Right ventricle myocardium superior (tissue), 1 donor: ENCODE measurements at regions not wholly inside any gene's neighbourhood (a gene's known extent, or its start where the extent isn't known, plus 50 kb on each side); places are given as distances from the start of the nearest gene placed in this dataset.
A peak's percentile ranks its signal among the peaks of the same experiment; 100 is the strongest.
"Not testable (repeated sequence)": the region's sequence is repeated elsewhere in the genome, so short reads cannot be mapped to it uniquely, and the experiment has no call there.

Source experiments
- ATAC-seq: fragments of 200-7000 bp; cut with Tn5 transposase; one replicate; pipeline ENCODE4 v1.9.1; 2020; ENCODE audit warnings: mild to moderate bottlenecking; ENCODE audit not compliant: poor library complexity
- DNase-seq: peaks from one replicate; pipeline ENCODE4 v3.0.0-alpha.2; 2020
- intact Hi-C: fragments of 100-400 bp; cut with DNase I; formaldehyde crosslinking; loops from one replicate; pipeline ENCODE4 v1.11.2; 2022
- donor health status: DM: no; HTN: yes; CAD: no; lungs with severe emphysema.

DNA sequence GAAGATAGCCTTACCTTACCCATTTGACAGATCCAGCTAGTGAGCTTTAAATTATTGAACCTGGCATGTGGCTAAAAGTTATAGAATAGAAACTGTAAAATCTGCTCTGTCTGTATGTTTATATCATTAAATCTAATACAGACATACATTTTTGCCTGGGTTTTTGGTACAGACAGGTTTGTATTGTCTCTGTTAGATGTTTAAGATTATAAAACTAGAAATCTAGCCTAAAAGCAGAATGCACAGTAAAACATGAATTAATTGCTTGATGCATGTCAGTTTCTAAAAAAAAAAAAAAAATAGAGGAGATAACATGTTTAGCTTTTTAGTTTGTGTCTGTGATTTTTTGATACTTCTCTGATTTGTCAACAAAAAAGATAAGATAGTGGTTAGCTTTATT, 477.6 kb upstream of the LRRC7 start:
- no peak for ATAC-seq
- DNase-seq = no peak
- intact Hi-C loops = no loop called here

DNA sequence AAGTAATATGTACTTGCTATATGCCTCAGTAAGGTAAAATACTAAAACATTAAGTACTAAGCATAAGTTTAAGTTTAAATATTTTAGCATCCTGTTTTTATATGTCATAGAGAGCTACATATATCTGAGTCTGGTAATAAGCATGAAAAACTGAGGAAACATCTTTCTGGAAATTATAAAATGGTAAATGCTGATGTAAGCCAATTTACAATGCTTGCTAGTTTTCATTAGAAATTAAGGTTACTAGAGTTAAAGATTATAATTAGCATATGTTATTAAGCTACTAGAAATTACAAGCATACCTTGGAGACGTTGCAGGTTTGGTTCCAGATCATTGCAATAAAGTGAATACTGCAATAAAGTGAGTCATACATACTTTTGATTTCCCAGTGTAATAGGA, 477.0 kb upstream of the LRRC7 start:
- ATAC-seq = no peak
- no peak for DNase-seq
- intact Hi-C loops = no loop called here

DNA sequence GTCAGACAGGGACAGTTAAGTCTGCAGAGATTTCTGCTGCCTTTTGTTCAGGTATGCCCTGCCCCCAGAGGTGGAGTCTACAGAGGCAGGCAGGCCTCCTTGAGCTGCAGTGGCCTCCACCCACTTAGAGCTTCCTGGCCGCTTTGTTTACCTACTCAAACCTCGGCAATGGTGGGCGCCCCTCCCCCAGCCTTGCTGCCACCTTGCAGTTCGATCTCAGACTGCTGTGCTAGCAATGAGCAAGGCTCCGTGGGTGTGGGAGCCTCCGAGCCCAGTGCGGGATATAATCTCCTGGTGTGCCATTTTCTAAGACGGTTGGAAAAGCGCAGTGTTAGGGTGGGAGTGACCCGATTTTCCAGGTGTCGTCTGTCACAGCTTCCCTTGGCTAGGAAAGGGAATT, 465.7 kb upstream of the LRRC7 start:
- ATAC-seq, intact Hi-C loops, DNase-seq: not testable (repeated sequence)

- ATAC-seq (no peak), DNase-seq (no peak)
- intact Hi-C loops = no loop called here
These were observed 464.5 kb upstream of the LRRC7 start for GRCh38 chr1:69103213-69103612.

- no peak for ATAC-seq
- no peak for DNase-seq
- intact Hi-C loops = no loop called here
These were observed 463.9 kb upstream of the LRRC7 start for GRCh38 chr1:69103705-69104385.

GRCh38 chr1:69104894-69105293, 462.8 kb upstream of the LRRC7 start:
- ATAC-seq = no peak
- intact Hi-C loops = no loop called here
- no peak for DNase-seq

DNA sequence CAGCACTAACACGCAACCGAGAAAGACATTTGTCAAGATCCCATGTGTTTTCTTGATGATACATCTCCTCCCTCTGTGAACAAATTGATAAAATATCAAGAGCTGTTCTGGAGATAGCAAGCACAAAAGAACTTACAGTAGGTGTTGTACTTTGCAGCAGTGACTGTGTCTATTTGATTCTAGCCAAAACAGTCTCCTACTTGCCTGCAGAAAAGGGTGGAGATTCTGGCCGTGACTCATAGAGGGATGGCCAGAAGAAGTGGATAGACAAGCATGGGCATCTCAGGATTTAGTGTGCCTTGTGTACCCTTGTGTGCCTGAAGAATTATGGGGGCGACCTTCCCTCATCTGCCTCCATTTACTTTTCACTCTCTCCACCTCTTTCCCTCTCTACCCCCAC, 458.4 kb upstream of the LRRC7 start:
- ATAC-seq = no peak

DNA sequence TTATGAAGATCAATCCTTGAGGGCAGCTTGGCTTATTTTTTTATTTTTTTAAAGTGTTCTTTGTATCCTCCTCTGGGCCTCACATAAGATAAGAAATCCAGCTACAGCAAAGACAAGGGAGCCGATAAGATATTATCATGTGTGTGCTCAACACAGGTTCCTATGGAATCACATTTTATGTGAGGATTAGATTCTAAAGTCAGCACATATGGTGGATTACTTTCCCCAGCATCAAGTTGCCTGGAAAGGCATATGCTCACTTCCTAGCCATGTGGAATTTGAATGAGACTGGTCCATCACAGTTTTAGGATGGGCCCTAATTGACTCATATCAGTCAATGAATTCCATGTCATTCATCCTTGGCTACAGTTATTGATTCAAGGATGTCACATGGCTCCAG, 456.9 kb upstream of the LRRC7 start:
- intact Hi-C loops = no loop called here
- ATAC-seq (no peak), DNase-seq (no peak)

More for the DNA sequence above, 458.4 kb upstream of the LRRC7 start:
- DNase-seq = no peak
- intact Hi-C loops = no loop called here

- DNase-seq, intact Hi-C loops, ATAC-seq: not testable (repeated sequence)
These were observed 447.5 kb upstream of the LRRC7 start for GRCh38 chr1:69120126-69120741.

- intact Hi-C loops = no loop called here
- no peak for ATAC-seq
- DNase-seq = no peak
These were observed 446.9 kb upstream of the LRRC7 start for GRCh38 chr1:69120817-69121216.

GRCh38 chr1:69121723-69122122, 446.0 kb upstream of the LRRC7 start:
- intact Hi-C loops = no loop called here
- DNase-seq (no peak), ATAC-seq (no peak)

- no peak for ATAC-seq
- no peak for DNase-seq
- intact Hi-C loops = no loop called here
These were observed 445.3 kb upstream of the LRRC7 start for GRCh38 chr1:69122373-69122772.

- intact Hi-C loops = no loop called here
- ATAC-seq = no peak
- DNase-seq = no peak
These were observed 444.2 kb upstream of the LRRC7 start for GRCh38 chr1:69123486-69123885.

GRCh38 chr1:69126796-69127195, 440.9 kb upstream of the LRRC7 start:
- no peak for DNase-seq
- no peak for ATAC-seq
- intact Hi-C loops = no loop called here

GRCh38 chr1:69128204-69128603, 439.5 kb upstream of the LRRC7 start:
- no peak for DNase-seq
- ATAC-seq = peak; percentile 58
- intact Hi-C loops = no loop called here

GRCh38 chr1:69129538-69129937, 438.2 kb upstream of the LRRC7 start:
- intact Hi-C loops = no loop called here
- no peak for DNase-seq
- no peak for ATAC-seq

- DNase-seq (no peak), ATAC-seq (no peak)
- intact Hi-C loops = no loop called here
These were observed 429.6 kb upstream of the LRRC7 start for GRCh38 chr1:69138172-69138571.

DNA sequence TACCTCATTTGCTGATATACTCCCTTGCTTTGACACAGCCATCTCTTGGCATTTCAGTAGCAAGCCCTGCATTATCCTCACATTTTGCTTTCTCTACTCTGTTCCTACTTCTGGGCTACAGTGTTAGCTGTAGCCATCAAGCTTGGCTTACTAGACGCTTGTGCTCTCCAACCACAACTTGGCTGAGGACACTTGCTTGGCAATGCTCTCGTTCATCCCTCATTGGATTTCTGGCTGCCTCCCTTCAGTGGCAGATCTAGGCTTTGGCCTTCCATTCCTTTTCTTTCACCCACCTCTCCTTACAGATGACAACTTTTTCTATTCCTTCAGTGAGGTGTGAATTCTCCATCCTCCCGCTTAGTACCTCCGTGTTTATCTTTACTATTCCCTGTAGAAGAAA, 428.7 kb upstream of the LRRC7 start:
- no peak for DNase-seq
- no peak for ATAC-seq
- intact Hi-C loops = no loop called here

DNA sequence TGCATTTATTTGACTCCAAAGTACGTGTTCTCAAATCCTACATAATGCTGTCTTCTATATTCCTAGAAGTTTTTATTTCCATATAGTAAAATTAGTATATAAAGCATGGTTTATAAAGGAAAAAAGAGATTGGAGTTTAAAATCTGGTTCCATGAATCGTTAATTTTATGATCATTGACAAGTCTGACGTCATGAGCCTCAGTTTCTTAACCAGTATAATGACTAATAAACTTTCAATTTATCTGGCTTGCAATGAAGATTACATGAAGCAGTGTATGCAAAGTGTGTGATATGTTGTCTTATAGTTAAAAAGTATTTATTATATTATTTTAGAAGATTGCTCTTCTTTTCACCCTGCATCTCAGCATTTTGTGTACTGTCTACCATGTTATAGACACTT, 421.4 kb upstream of the LRRC7 start:
- ATAC-seq (no peak), DNase-seq (no peak)
- intact Hi-C loops = no loop called here

DNA sequence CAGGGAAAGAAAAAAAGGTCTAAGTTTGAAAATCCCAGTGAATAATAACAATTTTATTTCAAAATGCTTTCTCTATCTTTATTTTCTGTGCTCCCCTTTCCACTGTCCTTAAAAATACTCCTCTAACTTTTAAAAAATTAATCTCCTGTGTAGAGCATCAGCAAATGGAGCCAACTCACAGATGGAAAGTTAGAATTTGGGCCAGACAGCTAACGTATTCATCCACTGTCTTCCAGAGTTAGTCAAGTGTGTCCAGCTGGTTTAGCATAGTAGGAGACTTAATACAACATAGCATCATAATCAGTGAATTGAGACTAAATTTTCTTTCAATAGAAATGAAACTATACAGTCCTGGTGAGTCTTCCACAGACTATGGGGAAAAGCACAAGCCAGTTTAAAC, 419.0 kb upstream of the LRRC7 start:
- no peak for ATAC-seq
- intact Hi-C loops = no loop called here
- DNase-seq = no peak
